ENCODE measurements at regions not wholly inside any gene's neighbourhood (a gene's known extent, or its start where the extent isn't known, plus 50 kb on each side); places are given as distances from the start of the nearest gene placed in this dataset.
"Not testable (repeated sequence)": the region's sequence is repeated elsewhere in the genome, so short reads cannot be mapped to it uniquely, and the experiment has no call there.

DNA sequence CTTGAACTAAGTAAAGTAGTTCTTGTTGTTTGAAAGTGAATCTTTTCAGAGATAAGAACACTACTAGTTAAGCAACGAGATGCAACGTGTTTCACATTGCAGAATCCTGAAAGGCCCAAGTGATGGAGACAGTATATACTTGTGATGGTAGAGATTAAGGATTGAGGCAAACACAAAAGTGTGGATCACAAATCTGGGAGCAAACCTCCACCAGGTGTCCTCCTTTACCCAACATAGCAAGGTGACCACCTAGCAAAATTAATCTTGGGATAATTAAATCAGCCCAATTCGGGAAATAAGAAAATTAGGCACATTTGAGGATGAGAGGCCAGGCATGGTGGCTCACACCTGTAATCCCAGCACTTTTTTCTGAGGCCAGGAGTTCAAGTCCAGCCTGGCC lies 563.9 kb downstream of the DACH1 start:
- no peaks in the 10 kb centered on the region for H3K27me3 ChIP-seq (ENCODE audit: control insufficient read depth, insufficient read depth)
- H3K9me3 ChIP-seq (ENCODE audit: control insufficient read depth, low read length): no peaks in the 10 kb centered on the region
- no peak overlapping the region for H3K4me3 ChIP-seq (ENCODE audit: low read length)
- no peak overlapping the region for H3K27ac ChIP-seq (ENCODE audit: low read length)
- ATAC-seq: no peak
- 58% methylated on average over 3 of the region's 3 CpGs for WGBS
- no peak for DNase-seq
- H3K4me1 ChIP-seq (ENCODE audit: control insufficient read depth, insufficient read depth, low read length): no peaks in the 10 kb centered on the region
- intact Hi-C loops (cut with DNase I): no loop called here

DNA sequence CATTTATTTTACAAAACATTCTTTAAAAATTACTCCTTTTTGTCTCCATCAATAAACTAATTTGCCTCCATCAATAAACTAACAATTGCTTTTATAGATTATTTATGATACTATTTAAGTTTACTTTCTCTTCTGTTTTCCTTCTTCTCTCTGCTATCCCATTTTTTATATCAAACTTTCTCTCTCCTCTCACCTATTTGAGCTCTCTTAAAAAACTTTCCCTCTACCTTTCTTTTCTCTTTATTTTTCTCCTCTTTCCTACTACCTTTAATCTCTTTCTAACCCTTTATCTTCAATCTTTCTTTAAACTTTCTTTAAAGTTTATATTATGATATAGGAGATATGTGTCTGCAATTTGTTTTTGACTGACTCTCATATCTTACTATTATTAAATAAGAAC lies 566.4 kb downstream of the DACH1 start:
- no peaks in the 10 kb centered on the region for H3K27me3 ChIP-seq (ENCODE audit: control insufficient read depth, insufficient read depth)
- H3K4me1 ChIP-seq (ENCODE audit: control insufficient read depth, insufficient read depth, low read length): no peaks in the 10 kb centered on the region
- intact Hi-C loops (cut with DNase I): no loop called here
- DNase-seq (no peak), ATAC-seq (no peak)
- H3K4me3 ChIP-seq (ENCODE audit: low read length): no peak overlapping the region
- H3K9me3 ChIP-seq (ENCODE audit: control insufficient read depth, low read length): no peaks in the 10 kb centered on the region
- no peak overlapping the region for H3K27ac ChIP-seq (ENCODE audit: low read length)

DNA sequence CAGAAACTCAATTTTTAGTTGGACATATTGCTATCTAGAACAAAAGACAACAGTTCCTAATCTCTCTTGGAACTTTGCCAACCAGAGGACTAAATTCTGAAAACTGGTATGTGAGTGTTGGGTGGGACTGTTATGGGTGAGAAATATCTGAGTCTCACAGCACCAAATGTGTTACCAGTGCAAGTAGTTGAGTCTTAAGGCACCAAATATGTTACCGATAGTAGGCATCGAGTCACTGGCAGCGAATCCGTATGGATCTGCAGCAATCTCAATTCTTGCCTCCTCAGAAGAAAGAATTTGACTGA lies 575.2 kb downstream of the DACH1 start:
- H3K27me3 ChIP-seq (ENCODE audit: control insufficient read depth, insufficient read depth): no peaks in the 10 kb centered on the region
- no peak for ATAC-seq
- H3K4me1 ChIP-seq (ENCODE audit: control insufficient read depth, insufficient read depth, low read length): no peaks in the 10 kb centered on the region
- H3K4me3 ChIP-seq (ENCODE audit: low read length): no peak overlapping the region
- DNase-seq: no peak
- H3K9me3 ChIP-seq (ENCODE audit: control insufficient read depth, low read length): no peaks in the 10 kb centered on the region
- no peak overlapping the region for H3K27ac ChIP-seq (ENCODE audit: low read length)
- intact Hi-C loops (cut with DNase I): loop anchor here in 1 of 4 donors (10.0 kb wide), 1 partner anchor 583 kb away; no protein-coding TSS in a partner anchor
- 98% methylated on average over 4 of the region's 4 CpGs for WGBS

DNA sequence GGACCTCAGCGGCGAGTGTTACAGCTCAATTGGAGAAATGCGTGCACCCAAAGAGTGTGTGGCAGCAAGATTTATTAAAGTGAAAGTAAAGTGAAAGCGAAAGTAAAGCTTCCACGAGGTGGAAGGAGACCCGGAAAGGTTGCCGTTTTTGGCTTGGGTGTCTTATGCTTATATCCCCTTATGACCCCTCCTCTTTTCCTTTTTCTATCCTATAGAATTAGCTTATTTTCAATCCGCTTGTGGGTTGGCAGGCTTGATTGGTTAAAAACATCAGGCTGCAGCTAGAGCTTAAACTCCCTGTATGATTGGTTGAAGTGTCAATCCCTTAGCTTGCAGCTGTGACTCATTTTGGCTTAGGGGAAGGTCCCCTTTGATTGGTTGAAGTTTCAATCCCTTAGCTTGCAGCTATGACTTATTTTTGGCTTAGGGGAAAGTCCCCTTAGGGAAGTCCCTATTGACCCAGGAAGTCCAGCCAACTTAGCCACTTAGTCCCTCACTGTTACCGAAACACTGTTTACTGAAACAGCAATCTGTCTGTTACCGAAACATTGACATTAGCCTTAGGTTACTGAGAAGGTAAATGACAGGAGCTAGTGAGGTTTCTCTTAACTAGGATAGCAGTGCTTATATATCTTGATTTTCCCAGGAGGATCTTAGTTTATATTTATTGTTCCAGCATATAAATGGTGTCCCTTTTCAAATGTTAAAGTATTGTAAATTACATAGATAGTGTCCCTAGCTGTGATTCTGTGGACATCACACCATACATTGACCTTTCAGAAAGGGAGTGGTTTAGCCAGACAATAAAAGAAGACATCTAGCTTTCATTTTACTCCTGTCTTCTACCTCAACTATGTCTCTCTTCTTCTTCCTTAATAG lies 575.8 kb downstream of the DACH1 start:
- peak in 1 of 2 donors; percentile 47 for ATAC-seq
- H3K4me1 ChIP-seq (ENCODE audit: control insufficient read depth, insufficient read depth, low read length): no peaks in the 10 kb centered on the region
- H3K27ac ChIP-seq (ENCODE audit: low read length): no peak overlapping the region
- H3K9me3 ChIP-seq (ENCODE audit: control insufficient read depth, low read length): no peaks in the 10 kb centered on the region
- H3K27me3 ChIP-seq (ENCODE audit: control insufficient read depth, insufficient read depth): no peaks in the 10 kb centered on the region
- WGBS: 63% methylated on average over 10 of the region's 10 CpGs
- peak overlapping the region; percentile 64 for H3K4me3 ChIP-seq (ENCODE audit: low read length)
- DNase-seq: peak in 2 of 3 donors; percentile 15 to 41
- intact Hi-C loops (cut with DNase I): loop anchor here in 1 of 4 donors (10.0 kb wide), 1 partner anchor 584 kb away; no protein-coding TSS in a partner anchor

DNA sequence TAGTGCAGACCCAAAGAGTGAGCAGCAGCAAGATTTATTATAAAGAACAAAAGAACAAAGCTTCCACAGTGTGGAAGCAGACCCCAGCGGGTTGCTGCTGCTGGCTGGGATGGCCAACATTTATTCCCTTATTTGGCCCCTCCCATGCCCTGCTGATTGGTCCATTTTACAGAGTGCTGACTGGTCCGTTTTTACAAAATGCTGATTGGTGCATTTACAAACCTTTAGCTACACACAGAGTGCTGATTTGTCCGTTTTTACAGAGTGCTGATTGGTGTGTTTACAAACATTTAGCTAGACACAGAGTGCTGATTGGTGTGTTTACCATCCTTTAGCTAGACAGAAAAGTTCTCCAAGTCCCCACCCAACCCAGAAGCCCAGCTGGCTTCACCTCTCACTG lies 577.0 kb downstream of the DACH1 start:
- not testable (repeated sequence) for DNase-seq; ATAC-seq; H3K27me3 ChIP-seq (ENCODE audit: control insufficient read depth, insufficient read depth); H3K4me1 ChIP-seq (ENCODE audit: control insufficient read depth, insufficient read depth, low read length); H3K4me3 ChIP-seq (ENCODE audit: low read length); H3K9me3 ChIP-seq (ENCODE audit: control insufficient read depth, low read length); H3K27ac ChIP-seq (ENCODE audit: low read length)
- intact Hi-C loops (cut with DNase I): loop anchor here in 1 of 4 donors (10.0 kb wide), 1 partner anchor 585 kb away; no protein-coding TSS in a partner anchor
- 82% methylated on average over 3 of the region's 3 CpGs for WGBS

DNA sequence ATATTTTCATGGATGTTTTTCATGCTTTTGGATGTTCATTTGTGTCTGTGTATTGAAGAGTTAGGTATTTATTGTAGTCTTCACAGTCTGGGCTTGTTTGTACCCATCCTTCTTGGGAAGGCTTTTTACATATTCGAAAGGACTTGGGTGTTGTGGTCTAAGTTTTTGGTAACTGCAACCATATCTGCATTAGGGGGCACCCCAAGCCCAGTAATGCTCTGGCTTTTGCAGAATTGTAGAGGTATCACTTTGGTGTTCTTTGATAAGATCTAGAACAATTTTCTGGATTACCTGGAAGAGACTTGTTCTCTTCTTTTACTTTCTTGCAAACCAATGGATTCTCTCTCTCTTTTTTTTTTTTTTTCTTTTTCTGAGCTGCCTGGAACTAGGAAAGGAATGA lies 581.3 kb downstream of the DACH1 start:
- no peak overlapping the region for H3K4me3 ChIP-seq (ENCODE audit: low read length)
- intact Hi-C loops (cut with DNase I): no loop called here
- no peak for DNase-seq

DNA sequence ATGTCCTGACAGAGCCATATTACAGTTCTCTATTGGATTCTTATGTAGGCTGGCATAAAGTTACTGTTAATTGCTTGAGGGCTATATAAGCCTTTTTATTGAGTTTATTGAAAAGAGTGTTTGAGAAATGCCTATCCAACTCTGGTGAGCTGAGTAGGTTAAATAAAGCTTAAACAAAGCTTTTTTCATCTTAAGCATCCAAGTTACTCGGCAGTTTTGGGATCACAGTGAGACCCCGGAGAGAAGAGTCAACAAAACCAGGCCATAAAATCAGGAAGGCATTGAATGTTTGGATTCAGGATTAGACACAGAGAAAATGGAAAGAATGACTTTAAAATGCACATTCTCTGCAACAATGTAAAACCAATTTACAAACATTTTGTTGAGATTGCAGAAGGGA lies 588.5 kb downstream of the DACH1 start:
- Histone ChIP-seq H3K4me1 (ENCODE audit: control insufficient read depth, insufficient read depth, low read length) (no peaks in the 10 kb centered on the region), H3K27me3 (ENCODE audit: control insufficient read depth, insufficient read depth) (no peaks in the 10 kb centered on the region), H3K9me3 (ENCODE audit: control insufficient read depth, low read length) (no peaks in the 10 kb centered on the region), H3K4me3 (ENCODE audit: low read length) (no peak overlapping the region), H3K27ac (ENCODE audit: low read length) (no peak overlapping the region)
- WGBS: 75% methylated on average over 2 of the region's 2 CpGs
- DNase-seq: no peak
- ATAC-seq: no peak
- intact Hi-C loops (cut with DNase I): no loop called here

More for the DNA sequence above, 581.3 kb downstream of the DACH1 start:
- Histone ChIP-seq H3K9me3 (ENCODE audit: control insufficient read depth, low read length) (no peaks in the 10 kb centered on the region), H3K4me1 (ENCODE audit: control insufficient read depth, insufficient read depth, low read length) (no peaks in the 10 kb centered on the region), H3K27ac (ENCODE audit: low read length) (no peak overlapping the region), H3K27me3 (ENCODE audit: control insufficient read depth, insufficient read depth) (no peaks in the 10 kb centered on the region)
- no peak for ATAC-seq
- 96% methylated on average over 1 of the region's 1 CpG for WGBS

DNA sequence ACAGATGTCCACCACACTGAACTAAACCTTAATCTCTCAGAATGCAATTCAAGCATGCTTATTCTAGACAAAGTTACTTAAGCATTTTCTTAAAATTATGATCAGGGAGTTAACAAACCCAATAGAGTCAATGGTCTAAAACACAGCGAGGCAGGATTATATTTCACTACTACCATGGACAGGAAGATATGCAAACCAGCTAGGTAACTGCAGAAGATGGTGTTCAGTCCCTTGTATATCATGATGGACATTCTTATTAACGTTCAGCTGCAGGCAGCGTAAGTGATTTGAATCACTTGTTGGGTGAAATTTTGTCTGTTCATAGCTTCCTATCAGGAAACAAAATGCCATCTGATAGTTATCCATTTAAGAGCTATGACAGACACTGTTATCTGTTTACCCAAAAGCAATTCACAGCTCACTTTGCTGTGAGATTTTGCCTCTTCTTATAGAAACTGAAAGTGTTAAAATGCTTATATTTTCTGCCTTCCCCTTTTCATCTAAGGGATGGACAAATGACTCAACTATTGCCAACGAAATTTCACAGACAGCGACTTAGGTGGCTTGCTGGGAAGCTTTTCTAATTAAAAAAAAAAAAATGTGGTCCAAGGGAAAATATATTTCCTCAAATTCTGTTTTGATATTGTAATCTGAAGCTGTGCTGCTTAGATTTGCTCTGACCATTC lies 591.9 kb downstream of the DACH1 start:
- Histone ChIP-seq H3K9me3 (ENCODE audit: control insufficient read depth, low read length) (no peaks in the 10 kb centered on the region), H3K4me1 (ENCODE audit: control insufficient read depth, insufficient read depth, low read length) (no peaks in the 10 kb centered on the region), H3K27me3 (ENCODE audit: control insufficient read depth, insufficient read depth) (no peaks in the 10 kb centered on the region), H3K27ac (ENCODE audit: low read length) (no peak overlapping the region), H3K4me3 (ENCODE audit: low read length) (no peak overlapping the region)
- intact Hi-C loops (cut with DNase I): no loop called here
- ATAC-seq (no peak), DNase-seq (no peak)
- WGBS: 68% methylated on average over 5 of the region's 5 CpGs

DNA sequence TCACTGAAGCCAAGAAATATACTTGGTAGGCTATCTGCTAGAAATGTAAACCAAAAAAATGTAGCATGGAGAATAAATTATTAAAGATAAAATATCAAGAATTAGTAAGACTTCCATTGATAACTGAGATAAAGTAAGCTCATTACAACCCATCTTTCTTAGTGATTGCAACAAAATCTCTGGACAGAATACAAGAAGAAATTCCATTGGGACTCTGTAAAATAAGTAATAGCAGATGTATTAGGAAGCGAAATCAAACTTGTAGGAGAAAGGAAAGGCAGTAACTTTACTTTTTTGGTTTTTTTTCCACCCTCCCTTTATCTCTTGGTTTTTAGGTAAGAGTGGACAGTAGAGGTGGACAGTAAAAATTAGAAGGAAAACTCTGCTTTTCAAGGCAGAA lies 605.7 kb downstream of the DACH1 start:
- H3K27me3 ChIP-seq (ENCODE audit: control insufficient read depth, insufficient read depth): no peaks in the 10 kb centered on the region
- H3K9me3 ChIP-seq (ENCODE audit: control insufficient read depth, low read length): no peaks in the 10 kb centered on the region
- 71% methylated on average over 1 of the region's 1 CpG for WGBS
- H3K4me3 ChIP-seq (ENCODE audit: low read length): no peak overlapping the region
- DNase-seq: no peak
- no peak for ATAC-seq
- intact Hi-C loops (cut with DNase I): no loop called here
- H3K4me1 ChIP-seq (ENCODE audit: control insufficient read depth, insufficient read depth, low read length): no peaks in the 10 kb centered on the region
- no peak overlapping the region for H3K27ac ChIP-seq (ENCODE audit: low read length)

DNA sequence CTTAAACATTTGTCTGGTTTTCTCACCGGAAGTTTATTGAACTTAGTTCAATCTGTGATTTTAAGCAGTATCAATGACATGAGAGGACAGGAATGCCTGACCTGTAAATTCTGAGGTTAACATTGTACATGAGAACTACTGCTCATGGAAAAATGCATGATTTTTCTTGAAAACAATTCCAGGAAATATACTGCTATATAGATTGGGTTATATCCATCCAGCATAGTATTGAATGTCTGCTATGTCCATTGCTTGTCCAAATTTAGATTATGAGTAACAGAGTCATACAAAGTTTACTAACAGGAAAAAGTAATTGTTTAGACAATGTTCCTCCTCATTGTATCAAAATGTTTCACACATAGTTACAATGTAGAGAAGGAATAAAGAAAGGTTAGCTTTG lies 606.8 kb downstream of the DACH1 start:
- Histone ChIP-seq H3K4me1 (ENCODE audit: control insufficient read depth, insufficient read depth, low read length) (no peaks in the 10 kb centered on the region), H3K27me3 (ENCODE audit: control insufficient read depth, insufficient read depth) (no peaks in the 10 kb centered on the region), H3K9me3 (ENCODE audit: control insufficient read depth, low read length) (no peaks in the 10 kb centered on the region), H3K4me3 (ENCODE audit: low read length) (no peak overlapping the region), H3K27ac (ENCODE audit: low read length) (no peak overlapping the region)
- no peak for DNase-seq
- WGBS: 68% methylated on average over 1 of the region's 1 CpG
- ATAC-seq: no peak
- intact Hi-C loops (cut with DNase I): no loop called here

DNA sequence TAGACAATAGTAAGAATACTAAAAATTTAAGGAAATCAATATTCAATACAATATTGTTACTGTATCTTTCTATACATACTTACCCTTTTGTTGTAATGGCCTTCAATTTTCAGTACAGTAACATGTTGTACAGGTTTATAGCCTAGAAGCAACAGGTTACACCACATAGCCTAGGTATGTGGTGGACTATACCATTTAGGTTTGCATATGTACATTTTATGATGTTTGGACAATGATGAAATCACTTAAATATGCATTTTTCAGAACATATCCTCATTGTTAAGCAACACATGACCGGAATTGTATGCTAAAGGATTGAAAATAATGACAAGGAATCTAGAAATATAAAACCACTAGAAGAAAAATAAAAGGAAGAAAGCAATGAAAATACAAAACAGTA lies 611.4 kb downstream of the DACH1 start:
- DNase-seq (no peak), ATAC-seq (no peak)
- WGBS: 89% methylated on average over 1 of the region's 1 CpG
- Histone ChIP-seq H3K9me3 (ENCODE audit: control insufficient read depth, low read length) (no peaks in the 10 kb centered on the region), H3K4me3 (ENCODE audit: low read length) (no peak overlapping the region), H3K27ac (ENCODE audit: low read length) (no peak overlapping the region), H3K4me1 (ENCODE audit: control insufficient read depth, insufficient read depth, low read length) (no peaks in the 10 kb centered on the region), H3K27me3 (ENCODE audit: control insufficient read depth, insufficient read depth) (no peaks in the 10 kb centered on the region)
- intact Hi-C loops (cut with DNase I): no loop called here

Measured in right cardiac atrium (tissue), 5 donors.